ENCODE measurements at regions not wholly inside any gene's neighbourhood (a gene's known extent, or its start where the extent isn't known, plus 50 kb on each side); places are given as distances from the start of the nearest gene placed in this dataset.
"Not testable (repeated sequence)": the region's sequence is repeated elsewhere in the genome, so short reads cannot be mapped to it uniquely, and the experiment has no call there.

GRCh38 chr12:97714107-97714563 is 251.5 kb downstream of the RMST start:
- DNase-seq (ENCODE audit: low spot score), result no peak

GRCh38 chr12:97716356-97716755 is 253.8 kb downstream of the RMST start:
- DNase-seq (ENCODE audit: low spot score), result no peak

- DNase-seq (ENCODE audit: low spot score), result not testable (repeated sequence)
Observed at GRCh38 chr12:97723801-97724200, 261.2 kb downstream of the RMST start.

- DNase-seq (ENCODE audit: low spot score), result no peak
Observed at GRCh38 chr12:97745406-97746101, 282.9 kb downstream of the RMST start.

GRCh38 chr12:97748298-97748697 is 285.7 kb downstream of the RMST start:
- DNase-seq (ENCODE audit: low spot score), result no peak

- DNase-seq (ENCODE audit: low spot score), result no peak
Observed at GRCh38 chr12:97751704-97752103, 289.1 kb downstream of the RMST start.

GRCh38 chr12:97752129-97752528 is 289.5 kb downstream of the RMST start:
- DNase-seq (ENCODE audit: low spot score), result no peak

GRCh38 chr12:97753332-97753731 is 290.7 kb downstream of the RMST start:
- DNase-seq (ENCODE audit: low spot score), result no peak

GRCh38 chr12:97754306-97754705 is 291.7 kb downstream of the RMST start:
- DNase-seq (ENCODE audit: low spot score), result no peak

- DNase-seq (ENCODE audit: low spot score), result no peak
Observed at GRCh38 chr12:97756066-97756666, 293.6 kb downstream of the RMST start.

- no peak for DNase-seq (ENCODE audit: low spot score)
Observed at GRCh38 chr12:97756741-97757140, 294.1 kb downstream of the RMST start.

- no peak for DNase-seq (ENCODE audit: low spot score)
Observed at GRCh38 chr12:97757481-97758193, 295.0 kb downstream of the RMST start.

GRCh38 chr12:97758194-97758501 is 295.5 kb downstream of the RMST start:
- no peak for DNase-seq (ENCODE audit: low spot score)

- DNase-seq (ENCODE audit: low spot score), result no peak
Observed at GRCh38 chr12:97758586-97758985, 296.0 kb downstream of the RMST start.

GRCh38 chr12:97760601-97761000 is 298.0 kb downstream of the RMST start:
- no peak for DNase-seq (ENCODE audit: low spot score)

GRCh38 chr12:97763113-97763512 is 300.5 kb downstream of the RMST start:
- DNase-seq (ENCODE audit: low spot score), result no peak

GRCh38 chr12:97764700-97765099 is 302.1 kb downstream of the RMST start:
- DNase-seq (ENCODE audit: low spot score), result no peak

- no peak for DNase-seq (ENCODE audit: low spot score)
Observed at GRCh38 chr12:97767347-97767746, 304.7 kb downstream of the RMST start.

- no peak for DNase-seq (ENCODE audit: low spot score)
Observed at GRCh38 chr12:97778111-97778510, 315.5 kb downstream of the RMST start.

- DNase-seq (ENCODE audit: low spot score), result no peak
Observed at GRCh38 chr12:97781342-97781741, 318.7 kb downstream of the RMST start.

GRCh38 chr12:97784904-97785303 is 322.3 kb downstream of the RMST start:
- no peak for DNase-seq (ENCODE audit: low spot score)

GRCh38 chr12:97790281-97790680 is 327.7 kb downstream of the RMST start:
- DNase-seq (ENCODE audit: low spot score), result no peak

GRCh38 chr12:97797473-97797872 is 334.9 kb downstream of the RMST start:
- DNase-seq (ENCODE audit: low spot score), result no peak

Measured in GM03348 (cell line).